ENCODE measurements at regions not wholly inside any gene's neighbourhood (a gene's known extent, or its start where the extent isn't known, plus 50 kb on each side); places are given as distances from the start of the nearest gene placed in this dataset.

DNA sequence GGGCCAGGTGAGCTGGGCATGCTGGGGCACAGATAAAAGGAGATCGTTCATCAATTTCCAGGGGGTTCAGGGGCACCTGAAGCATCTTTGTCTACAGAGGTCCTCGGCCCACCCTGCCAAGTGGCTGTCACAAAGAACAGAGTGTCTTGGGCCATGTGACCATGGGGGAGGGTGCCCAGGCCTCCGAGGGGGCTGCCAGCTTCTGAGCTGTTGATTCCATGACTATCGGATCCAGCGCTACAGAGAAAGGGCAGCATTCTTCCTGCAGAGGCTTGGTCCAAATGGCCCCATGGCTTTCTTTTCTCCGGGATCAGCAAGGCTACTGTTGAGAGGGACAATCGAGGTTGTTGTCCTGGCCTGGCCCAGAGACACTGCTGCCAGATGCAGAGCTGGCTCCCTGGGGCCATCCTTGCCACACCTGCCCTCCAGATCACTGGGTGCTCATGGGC, 289.2 kb downstream of the ZSWIM6 start:
- DNase-seq: peak in 56 of 58 donors; percentile 8 to 98 (median 84)

DNA sequence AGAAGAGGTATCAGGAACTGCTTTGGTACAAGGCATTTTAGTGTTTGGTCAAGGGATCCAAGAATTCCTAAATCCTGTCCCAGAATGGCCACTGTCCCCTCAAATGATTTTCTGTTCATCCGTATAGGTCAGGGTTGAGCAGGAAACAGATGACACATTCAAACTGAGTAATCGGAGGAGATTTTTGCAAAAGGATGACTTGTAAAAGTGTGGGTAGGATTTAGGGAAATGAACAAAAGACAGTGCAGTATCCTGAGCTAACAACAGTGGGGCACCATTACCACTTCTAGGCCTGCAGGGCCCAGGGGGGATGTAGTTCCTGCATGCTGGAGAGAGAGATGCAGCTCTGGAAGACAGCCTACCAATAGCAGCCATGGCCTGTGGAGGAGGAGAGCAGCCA, 290.1 kb downstream of the ZSWIM6 start:
- no peak for DNase-seq

DNA sequence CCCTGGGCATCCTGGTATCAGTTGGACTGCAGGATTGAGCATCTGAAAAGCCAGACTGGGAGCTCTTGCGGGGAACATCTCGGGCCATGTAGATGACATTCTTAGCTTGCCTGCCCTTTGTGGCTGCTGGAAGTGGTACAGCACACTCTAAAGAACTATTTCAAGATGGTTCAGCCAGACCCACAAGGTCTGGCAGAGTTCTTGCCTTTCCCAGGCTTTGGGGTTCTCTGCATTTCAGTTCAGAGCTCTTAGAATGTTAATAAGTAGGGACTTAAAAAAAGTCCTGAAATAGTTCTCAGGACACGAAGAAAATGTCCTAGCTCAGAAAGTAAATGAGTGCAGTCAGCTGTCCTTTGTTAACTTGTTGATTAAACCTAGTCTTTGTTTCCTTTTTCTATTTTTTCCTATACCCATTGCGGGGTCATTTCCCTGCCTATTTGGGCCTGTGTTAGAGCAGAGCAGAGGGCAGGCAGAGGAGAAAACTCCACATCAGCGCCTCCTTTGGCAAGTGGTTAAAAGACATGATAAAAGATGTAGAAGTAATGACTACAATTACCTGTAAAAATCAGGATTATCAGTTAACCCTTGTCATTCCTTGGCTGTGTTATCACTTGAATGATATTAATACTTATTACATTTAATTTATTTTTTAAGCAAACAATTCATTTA, 291.5 kb downstream of the ZSWIM6 start:
- peak in 6 of 58 donors; percentile 22 to 83 (median 42) for DNase-seq

DNA sequence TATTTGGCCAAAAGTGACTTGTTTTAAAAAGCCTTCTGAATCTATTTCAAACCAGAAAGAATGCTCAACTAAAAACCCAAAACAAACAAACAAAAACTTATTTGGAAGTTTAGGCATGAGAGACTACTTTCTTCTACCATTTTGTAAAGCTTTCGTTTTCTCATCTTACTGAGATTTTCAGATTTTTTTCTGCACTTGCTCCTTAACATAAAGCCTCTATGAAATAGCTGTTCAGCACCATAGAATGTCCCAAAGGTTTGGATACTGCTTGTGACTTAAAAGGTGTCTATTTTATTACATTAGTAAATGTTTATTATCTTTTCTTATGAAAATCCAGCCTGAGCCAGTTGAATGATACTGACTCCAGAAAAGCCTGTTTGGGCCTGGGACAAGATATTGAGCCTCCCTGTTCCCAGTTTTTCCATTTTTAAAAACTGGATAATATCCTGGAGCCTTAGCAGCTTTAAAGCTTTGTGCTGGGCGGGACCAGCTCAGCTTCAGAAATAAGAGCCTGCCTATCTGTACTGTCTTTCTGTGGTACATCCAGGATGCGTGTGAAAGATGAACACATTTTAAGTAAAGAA, 292.6 kb downstream of the ZSWIM6 start:
- DNase-seq: no peak

DNA sequence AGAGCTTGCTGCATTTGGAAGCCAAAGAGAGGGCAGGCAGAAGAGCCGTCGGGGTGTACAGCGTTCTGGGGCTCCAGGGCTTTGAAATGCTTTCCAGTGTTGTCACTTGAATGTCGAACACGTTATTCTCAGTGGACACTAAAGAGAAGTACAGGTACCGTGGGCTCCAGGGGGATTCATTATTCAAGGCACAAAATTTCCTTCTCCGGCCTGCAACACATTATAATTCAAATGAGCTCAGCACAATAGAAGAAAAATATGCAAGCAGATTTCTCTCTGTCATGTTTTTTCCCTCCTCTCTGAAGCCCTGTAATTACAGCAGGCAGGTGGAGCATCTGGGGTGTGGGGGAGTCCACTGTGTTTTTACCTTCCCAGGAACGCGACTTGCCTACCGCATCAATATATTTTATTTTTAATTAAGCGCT, 293.1 kb downstream of the ZSWIM6 start:
- DNase-seq: peak in 7 of 58 donors; percentile 13 to 50 (median 43)

DNA sequence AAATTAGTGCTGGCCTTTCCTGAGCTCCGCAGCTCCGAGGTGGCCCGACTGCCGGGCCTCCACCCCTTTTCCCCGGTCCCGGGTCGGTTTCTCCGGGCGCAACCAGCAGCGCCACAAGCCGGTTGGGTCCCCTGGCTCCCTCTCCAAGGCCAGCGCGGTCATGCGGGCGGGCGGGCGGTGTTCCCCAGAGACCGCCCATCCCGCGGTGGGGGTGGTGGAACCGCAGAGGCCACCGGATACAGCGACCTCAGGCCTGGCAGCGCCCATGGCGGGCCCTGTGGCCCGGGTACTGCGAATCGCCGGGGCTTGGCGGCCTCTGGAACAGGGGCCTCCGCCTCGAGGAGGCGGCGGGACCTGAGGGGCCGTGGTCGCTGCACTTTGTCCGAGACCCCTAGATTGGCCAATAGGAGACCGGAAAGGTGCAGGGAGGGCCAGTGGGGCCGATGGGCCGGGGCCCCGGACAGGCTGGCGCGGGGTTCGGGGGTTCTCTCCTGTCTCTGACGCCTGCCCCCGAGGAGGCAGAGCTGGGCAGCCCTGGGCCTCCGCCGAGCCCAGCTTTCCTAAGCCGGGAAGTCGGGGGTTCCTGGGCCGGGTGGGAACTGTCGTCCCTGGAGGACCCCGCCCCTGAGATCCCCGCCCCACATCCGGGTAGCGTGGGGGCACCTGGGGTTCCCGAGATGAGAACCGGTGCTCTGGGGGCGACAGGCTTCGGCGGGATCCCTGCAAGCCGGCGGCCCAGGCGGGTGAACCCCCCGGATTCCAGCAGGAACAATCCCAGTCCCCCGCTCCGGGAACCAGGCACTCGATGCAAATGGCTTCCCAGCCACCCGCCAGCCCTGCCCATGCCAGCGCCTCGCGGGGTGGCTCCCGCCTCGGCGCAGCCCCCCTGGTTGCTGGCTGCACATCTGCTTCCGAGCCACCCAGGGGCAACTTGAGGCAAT, 293.9 kb downstream of the ZSWIM6 start:
- peak; percentile 12 to 89 (median 76) for DNase-seq

DNA sequence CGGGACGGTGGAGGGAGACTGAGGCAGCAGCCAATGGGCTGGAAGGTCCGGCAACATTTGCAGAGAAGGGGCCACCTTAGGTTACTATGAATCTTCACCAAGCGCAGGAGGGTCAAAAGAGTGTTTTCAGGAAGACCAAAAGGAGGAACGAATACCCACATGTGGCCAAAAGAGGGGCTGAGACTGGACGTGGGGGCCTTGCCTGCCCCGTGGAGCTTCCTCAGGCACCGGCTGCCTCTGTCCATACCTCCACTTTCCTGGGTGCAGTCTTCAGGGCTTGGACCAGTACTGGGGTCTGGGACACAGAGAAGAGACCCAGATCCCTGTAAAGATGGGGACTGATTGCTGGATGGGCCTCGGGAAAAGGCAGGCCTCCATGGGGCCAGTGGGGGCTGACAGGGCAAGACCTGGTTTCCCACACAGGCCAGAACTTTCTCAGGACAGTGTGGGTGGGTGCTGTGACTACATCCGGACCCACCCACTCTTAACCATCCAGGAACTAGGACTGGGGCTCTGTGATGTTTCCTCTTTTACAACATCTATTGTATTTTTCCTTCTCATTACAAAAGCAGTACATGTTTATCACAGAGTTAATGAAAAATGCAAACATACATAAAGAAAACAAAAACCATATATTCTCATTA, 294.7 kb downstream of the ZSWIM6 start:
- DNase-seq: peak in 3 of 58 donors; percentile 22 to 40 (median 37)

DNA sequence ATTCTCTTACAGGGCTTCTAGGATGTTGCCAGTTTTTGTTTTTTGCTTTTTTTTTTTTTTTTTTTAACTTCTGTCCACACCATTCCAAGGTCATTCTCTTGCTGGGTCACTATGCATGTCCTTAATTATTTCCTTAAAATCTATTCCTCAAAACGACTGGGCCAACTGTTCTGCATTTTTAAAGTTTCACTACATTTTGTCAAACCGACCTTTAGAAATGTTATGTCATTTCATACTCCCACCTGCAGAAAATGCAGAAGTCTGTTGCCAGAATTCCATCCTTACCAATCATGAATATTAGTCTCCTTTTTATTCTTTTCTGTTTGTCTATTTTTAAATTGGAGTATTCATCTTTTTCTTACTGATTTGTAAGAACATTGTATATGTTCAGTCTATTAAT, 295.5 kb downstream of the ZSWIM6 start:
- DNase-seq: no peak

DNA sequence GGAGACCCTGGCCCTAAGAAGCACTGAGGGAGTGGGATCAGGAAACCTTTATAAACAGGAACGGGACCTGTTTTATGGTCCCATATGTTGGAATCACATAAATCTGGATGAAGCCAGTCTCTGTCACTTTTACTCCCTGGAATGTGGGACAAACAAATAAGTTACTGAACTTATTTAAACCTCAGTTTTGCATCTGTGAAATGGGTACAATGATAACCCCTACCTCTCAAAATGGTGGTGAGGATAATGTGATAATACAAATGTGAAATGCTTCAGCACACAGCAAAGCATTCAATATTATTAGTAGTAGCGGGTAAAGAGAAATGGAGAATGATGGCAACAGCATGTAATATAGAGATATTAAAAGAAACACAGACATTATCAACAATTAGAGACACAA, 298.9 kb downstream of the ZSWIM6 start:
- no peak for DNase-seq

DNA sequence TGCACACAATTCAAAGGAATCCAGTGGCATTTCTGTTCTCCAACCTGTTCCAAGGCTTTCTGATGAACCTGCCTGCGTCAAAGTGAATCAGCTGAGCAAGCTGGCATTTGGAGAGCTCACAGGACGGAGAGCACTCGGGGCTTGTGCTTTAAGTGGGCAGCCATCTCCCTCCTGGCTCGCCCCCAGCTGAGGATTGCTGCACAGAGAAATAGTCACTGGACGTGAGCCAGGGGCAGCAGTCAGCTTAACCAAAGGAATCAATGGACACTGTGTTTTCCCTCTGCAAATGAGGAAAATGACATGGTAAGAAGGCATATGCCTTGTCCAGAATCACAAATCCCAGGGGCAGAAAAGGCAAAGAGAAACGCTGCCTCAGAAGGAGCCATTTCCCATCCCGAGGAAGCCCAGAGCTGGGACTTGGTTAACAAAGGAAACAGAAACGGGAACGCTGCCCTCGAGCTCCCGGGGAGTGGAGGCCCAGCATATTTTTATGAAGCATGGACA, 299.4 kb downstream of the ZSWIM6 start:
- DNase-seq: peak in 57 of 58 donors; percentile 35 to 93 (median 79)

DNA sequence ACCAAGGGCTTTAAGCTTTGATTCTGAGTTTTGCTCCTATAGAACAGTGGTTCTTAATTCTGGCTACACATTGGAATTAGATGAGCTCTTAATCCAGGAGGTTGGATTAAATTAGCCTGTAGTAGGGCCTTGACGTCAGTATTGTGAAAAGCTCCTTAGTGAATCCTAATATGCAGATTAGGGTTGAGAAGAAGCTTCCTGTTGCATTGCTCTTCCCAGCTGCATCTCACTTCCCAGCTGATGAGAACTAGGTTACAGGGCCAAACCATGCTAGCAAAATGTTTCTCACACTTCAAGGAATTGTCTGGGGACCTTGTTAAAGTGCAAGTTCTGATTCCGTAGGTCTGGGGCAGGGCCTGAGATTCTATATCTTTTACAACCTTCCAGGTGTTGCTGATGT, 300.0 kb downstream of the ZSWIM6 start:
- peak in 1 of 58 donors; percentile 40 for DNase-seq

DNA sequence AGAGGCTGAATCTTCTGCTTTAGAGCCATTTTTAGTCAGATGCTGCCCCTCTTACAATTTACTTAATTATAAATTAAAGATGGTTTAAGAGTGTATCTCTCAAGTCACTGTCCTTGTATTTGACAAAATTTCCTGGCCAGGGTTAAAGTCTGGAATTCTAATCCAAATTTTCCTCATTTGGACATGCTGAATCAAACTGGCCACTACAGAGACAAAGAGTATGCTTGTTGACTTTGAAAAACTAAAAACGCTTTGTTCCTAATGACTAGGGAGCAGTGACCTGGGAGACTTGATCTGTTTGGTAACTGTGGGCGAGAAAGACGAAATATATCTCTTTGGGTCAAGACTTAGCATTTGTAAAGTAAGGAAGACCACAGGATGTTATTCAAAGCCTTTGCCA, 303.2 kb downstream of the ZSWIM6 start:
- DNase-seq: peak in 1 of 58 donors; percentile 56

DNA sequence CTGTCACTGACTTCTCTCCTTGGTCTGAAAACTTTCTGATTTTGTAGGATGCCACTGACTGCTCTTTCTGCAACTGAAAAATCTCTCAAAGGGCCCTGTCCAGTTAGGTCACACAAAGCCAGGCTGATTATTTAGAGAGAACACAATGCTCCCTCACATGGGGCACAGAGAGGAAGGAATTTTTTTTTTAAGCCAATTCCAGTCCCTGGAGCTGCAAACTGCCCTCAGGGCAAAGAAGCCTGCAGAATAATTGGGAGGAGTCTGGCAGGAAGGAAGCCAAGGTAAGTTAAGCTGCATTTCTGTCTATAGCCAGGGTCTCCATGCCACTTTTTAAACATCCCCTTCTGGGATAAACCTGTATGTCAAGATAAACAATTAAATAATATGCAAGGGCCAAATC, 305.5 kb downstream of the ZSWIM6 start:
- peak in 24 of 58 donors; percentile 12 to 76 (median 40) for DNase-seq

DNA sequence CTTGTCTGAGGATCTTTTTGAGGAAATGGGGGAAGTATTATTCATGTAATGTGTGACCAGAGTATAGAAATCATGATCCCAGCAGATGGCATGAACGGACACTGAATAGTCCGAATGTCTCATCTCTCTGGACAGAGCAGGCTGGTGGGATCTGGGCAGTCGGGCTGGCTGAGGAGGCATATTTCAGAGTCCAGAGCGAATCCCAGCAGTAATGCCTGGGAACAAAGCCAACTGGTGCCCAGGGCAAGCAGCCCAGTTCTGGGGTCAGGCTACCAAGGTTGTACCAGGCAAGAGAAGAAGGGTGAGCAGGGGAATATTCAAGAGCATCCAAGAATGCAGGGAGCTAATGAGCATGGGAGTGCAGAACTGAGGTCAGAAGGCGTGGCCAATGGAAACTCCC, 306.4 kb downstream of the ZSWIM6 start:
- DNase-seq: peak in 55 of 58 donors; percentile 12 to 87 (median 64)

DNA sequence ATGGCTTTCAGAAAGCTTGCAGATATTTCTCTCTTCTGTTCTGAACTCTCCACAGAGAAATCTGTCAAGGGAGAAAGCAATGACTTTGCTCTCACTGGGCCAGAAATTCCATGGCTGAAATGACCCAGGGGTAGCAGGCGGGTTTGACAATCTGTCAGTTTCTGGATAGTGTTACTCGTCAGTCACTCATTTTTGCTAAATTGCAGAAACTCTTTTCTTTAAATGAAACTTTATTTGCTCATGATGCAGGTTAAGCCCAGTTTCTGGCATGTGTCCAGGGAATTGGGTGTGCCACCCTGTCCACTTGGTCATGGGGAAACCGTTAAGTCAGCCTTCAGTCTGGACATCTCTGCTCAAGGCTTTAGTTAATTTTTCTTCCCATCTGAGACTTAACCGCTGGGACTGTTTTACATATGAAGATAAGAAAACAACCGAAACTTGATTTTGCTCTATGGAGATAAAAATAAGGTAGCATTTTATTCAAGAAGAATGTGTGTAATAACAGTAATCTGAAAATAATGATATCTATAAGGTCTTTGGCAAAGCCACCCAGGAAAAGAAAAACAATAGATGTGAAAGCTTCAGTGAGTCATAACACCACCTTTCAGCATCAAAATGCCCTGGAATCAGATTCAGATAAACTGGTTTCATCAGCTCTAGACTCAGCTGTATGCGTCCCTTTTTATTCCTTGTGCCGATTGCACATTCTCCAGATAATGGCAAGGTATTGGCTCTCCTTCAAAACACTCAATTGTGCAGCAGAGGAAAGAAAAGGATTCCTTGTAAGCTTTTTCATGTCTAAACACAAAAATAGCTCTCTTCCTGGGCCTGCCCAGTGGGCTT, 308.3 kb downstream of the ZSWIM6 start:
- DNase-seq: no peak

DNA sequence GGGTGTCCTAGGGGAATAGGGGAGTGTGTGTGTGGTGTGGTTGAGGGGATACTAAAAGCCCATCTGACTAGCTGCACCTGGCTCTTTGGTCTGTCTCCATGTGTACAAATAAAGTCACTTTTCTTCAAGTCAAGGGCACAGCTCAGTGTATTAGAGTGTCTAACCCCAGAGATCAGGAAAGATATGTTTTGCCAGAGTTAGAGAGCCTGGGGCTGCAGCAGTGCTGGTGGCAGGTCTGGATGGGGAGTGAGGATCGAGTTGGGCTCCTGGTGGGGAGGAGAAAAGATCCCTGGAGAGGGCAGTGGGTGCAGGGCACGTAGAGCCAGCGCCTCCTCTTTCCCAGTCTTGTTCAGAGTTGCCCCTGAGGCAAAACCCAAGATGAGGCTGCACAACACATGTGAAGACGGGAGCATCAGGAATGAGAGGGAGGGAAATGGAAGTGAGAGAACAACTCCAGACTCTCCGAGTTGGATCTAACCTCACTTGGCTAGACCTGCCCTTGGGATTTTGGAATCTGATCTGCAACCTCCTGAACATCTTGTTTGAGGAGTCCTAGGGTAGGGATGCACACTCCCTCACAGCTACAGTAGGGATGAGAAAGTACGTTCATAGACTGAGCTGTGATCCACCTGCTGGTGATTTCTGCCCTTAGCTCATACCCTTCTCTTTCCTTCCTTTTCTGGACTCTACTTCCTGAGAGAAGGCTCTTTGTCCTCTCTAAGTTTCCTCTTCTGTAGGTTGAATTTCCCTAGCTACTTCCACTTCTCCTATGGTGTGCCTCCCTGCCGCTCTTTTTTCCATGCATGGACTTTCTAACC, 309.9 kb downstream of the ZSWIM6 start:
- no peak for DNase-seq

DNA sequence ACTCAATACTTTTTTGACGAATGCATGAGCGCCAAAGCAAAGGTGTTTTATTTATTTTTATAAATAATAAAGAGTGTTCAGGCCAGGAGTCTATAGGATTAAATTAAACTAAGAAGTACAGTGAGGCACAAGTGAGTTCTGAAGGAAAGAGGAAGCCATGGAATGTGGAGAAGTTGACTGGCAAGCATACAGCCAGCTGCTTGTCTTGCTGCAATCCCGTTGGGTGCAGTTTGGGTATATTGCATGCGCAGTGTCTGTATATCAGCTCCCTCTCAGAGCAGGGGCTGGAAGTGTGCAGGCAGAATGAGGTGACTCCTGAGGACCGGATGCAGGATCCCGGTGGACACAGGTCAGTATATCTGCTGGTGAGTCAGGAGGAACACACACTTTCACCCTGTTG, 315.6 kb downstream of the ZSWIM6 start:
- DNase-seq: no peak

DNA sequence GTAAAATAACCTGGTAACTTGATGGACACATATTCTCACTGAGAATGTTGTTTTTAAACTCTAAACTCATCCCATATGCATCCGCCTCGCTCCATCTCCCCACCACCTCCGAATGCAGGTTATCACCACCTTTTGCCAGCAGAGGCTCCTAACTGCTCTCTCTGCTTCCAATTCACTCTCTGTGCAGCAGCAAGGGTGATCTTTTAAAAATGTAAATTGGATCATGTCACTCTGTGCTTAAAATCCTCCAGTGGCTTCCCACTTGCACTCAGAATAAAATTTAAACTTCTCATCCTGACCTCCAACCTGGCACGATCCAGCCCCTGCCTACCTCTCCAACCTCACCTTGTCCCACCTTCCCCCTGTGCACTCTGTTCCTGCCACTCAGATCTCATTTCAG, 317.2 kb downstream of the ZSWIM6 start:
- DNase-seq: no peak

DNA sequence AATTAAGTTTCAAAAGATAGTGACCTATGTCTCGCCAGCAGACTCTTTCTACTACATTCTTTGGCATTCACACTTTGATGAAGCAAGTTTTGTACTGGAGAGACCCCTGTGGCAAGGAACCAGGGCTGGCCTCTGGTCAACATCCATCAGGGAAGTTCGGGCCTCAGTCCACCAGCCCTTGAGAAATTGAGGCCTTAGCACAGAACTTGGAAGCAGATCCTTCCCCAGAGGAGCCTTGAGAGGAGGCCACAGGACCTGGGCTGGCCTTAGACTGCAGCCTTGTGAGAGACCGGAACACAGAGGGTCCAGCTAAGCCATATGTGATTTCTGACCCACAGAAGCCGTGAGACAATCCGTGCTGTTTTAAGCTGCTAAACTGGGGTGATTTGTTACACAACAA, 317.9 kb downstream of the ZSWIM6 start:
- no peak for DNase-seq
